SK-N-SH (cell line): ENCODE measurements at regions not wholly inside any gene's neighbourhood (a gene's known extent, or its start where the extent isn't known, plus 50 kb on each side); places are given as distances from the start of the nearest gene placed in this dataset.

ENCODE experiments used
- CTCF ChIA-PET: fragments of 300-600, 350-600 bp; formaldehyde crosslinking; extraction: SDS; loops from one replicate; lab custom pipeline; 2021; lab: Yijun Ruan, JAX
- POLR2A ChIA-PET: fragments of 350-600 bp; sonication (Branson Sonifier 250); formaldehyde crosslinking; extraction: SDS; loops from one replicate; lab custom pipeline; 2020; ENCODE audit warnings: antibody characterized with exemption, inconsistent platforms; lab: Yijun Ruan, JAX
- DNase-seq: peaks from one replicate; pipeline ENCODE4 v3.0.0; 2012
- H2AFZ ChIP-seq: fragments of 200-600 bp; sonication (generic); 2 replicates; pipeline ENCODE4 v1.8.1; 2016; ENCODE audit warnings: antibody characterized with exemption, mild to moderate bottlenecking, low read depth
- H3F3A ChIP-seq: fragments of 200-600 bp; sonication (generic); replicated peaks from 2 replicates; pipeline ENCODE3; 2016; ENCODE audit warnings: antibody characterized with exemption, mild to moderate bottlenecking; ENCODE audit not compliant: insufficient read depth
- H3K27ac ChIP-seq, 2 experiments: fragments of 200-500 bp in 1 of 2; fragments of 200-600 bp in 1 of 2; sonication (Bioruptor generic) in 1 of 2; sonication (generic), shearing (Covaris generic) in 1 of 2; 2 replicates each; pipeline versions ENCODE4 v1.5.1 to v1.6.1; 2014 to 2016; ENCODE audit warnings: low read depth in 2 of 2, inconsistent platforms in 1 of 2, low read length in 1 of 2, mild to moderate bottlenecking in 1 of 2, mixed read lengths in 1 of 2
- H3K27me3 ChIP-seq: fragments of 200-600 bp; sonication (generic), shearing (Covaris generic); 2 replicates; pipeline ENCODE4 v1.6.1; 2016; ENCODE audit warnings: mixed run types; ENCODE audit not compliant: insufficient read depth
- H3K36me3 ChIP-seq, 2 experiments: fragments of 200-500 bp in 1 of 2; fragments of 200-600 bp in 1 of 2; sonication (Bioruptor generic) in 1 of 2; sonication (generic) in 1 of 2; replicated peaks in 1 of 2; 2 replicates each; pipeline versions ENCODE3 to v1.5.1; 2014 to 2016; ENCODE audit warnings: low read length in 1 of 2, mild to moderate bottlenecking in 1 of 2; ENCODE audit not compliant: insufficient read depth in 2 of 2, control insufficient read depth in 1 of 2
- H3K4me1 ChIP-seq, 2 experiments: fragments of 200-500 bp in 1 of 2; fragments of 200-600 bp in 1 of 2; sonication (Bioruptor generic) in 1 of 2; sonication (generic), shearing (Covaris generic) in 1 of 2; 2 replicates each; pipeline versions ENCODE4 v1.5.1 to v1.6.1; 2014 to 2016; ENCODE audit warnings: low read depth in 1 of 2, low read length in 1 of 2, mixed run types in 1 of 2; ENCODE audit not compliant: insufficient read depth in 2 of 2, control insufficient read depth in 1 of 2
- H3K4me2 ChIP-seq: fragments of 200-600 bp; sonication (generic), shearing (Covaris generic); 2 replicates; pipeline ENCODE4 v1.6.1; 2017; ENCODE audit warnings: mixed run types
- H3K4me3 ChIP-seq, 2 experiments: fragments of 200-500 bp in 1 of 2; fragments of 200-600 bp in 1 of 2; sonication (Bioruptor generic) in 1 of 2; sonication (generic), shearing (Covaris generic) in 1 of 2; 2 replicates each; pipeline versions ENCODE4 v1.5.1 to v1.8.1; 2014 to 2016; ENCODE audit warnings: low read depth in 2 of 2, inconsistent platforms in 1 of 2, low read length in 1 of 2, mild to moderate bottlenecking in 1 of 2, mixed read lengths in 1 of 2, moderate library complexity in 1 of 2
- H3K79me2 ChIP-seq: fragments of 200-600 bp; sonication (generic); 2 replicates; pipeline ENCODE4 v1.8.1; 2017; ENCODE audit warnings: mild to moderate bottlenecking; ENCODE audit not compliant: insufficient read depth
- H3K9ac ChIP-seq: fragments of 200-600 bp; sonication (generic); 2 replicates; pipeline ENCODE4 v1.6.1; 2017; ENCODE audit warnings: mixed run types
- H3K9me2 ChIP-seq: fragments of 200-600 bp; sonication (generic); 2 replicates; pipeline ENCODE4 v1.6.1; 2017; ENCODE audit warnings: mixed run types
- H3K9me3 ChIP-seq: fragments of 200-600 bp; sonication (generic); 2 replicates; pipeline ENCODE4 v1.6.1; 2017; ENCODE audit warnings: mixed run types, mild to moderate bottlenecking, moderate library complexity
- H4K20me1 ChIP-seq: fragments of 200-600 bp; sonication (generic); 2 replicates; pipeline ENCODE4 v1.6.1; 2017; ENCODE audit warnings: mild to moderate bottlenecking, mixed run types; ENCODE audit not compliant: insufficient read depth
- CTCF ChIP-seq: fragments of 200-600 bp; sonication (generic); IDR thresholded peaks from 2 replicates; pipeline ENCODE4 v1.6.1; 2017; ENCODE audit warnings: antibody characterized with exemption, mild to moderate bottlenecking, moderate library complexity
- ELF1 ChIP-seq: IDR thresholded peaks from 2 replicates; pipeline ENCODE4 v1.4.0; 2012
- EZH2phosphoT487 ChIP-seq: fragments of 200-600 bp; sonication (generic); IDR thresholded peaks from 2 replicates; pipeline ENCODE4 v1.6.1; 2017; ENCODE audit warnings: low read depth, mixed run types, mild to moderate bottlenecking, antibody characterized with exemption, moderate library complexity, borderline replicate concordance
- FOSL2 ChIP-seq: IDR thresholded peaks from 2 replicates; pipeline ENCODE4 v1.4.0; 2012; ENCODE audit warnings: low read depth, mild to moderate bottlenecking, moderate library complexity, borderline replicate concordance
- FOXM1 ChIP-seq: IDR thresholded peaks from 2 replicates; pipeline ENCODE4 v1.4.0; 2012; ENCODE audit warnings: low read depth, mild to moderate bottlenecking
- JUND ChIP-seq: IDR thresholded peaks from 2 replicates; pipeline ENCODE4 v1.4.0; 2012
- MEF2A ChIP-seq: IDR thresholded peaks from 2 replicates; pipeline ENCODE4 v1.4.0; 2012; ENCODE audit warnings: low read depth, borderline replicate concordance
- MXI1 ChIP-seq: IDR thresholded peaks from 2 replicates; pipeline ENCODE4 v1.6.1; 2012; ENCODE audit warnings: mild to moderate bottlenecking, low read depth, low read length, improper control_type of control experiment
- NRF1 ChIP-seq: IDR thresholded peaks from 2 replicates; pipeline ENCODE4 v1.6.1; 2012; ENCODE audit warnings: low read depth, mild to moderate bottlenecking, low read length
- PBX3 ChIP-seq: IDR thresholded peaks from 2 replicates; pipeline ENCODE4; 2012
- POLR2AphosphoS5 ChIP-seq: IDR thresholded peaks from 2 replicates; pipeline ENCODE4 v1.6.1; 2012; ENCODE audit warnings: low read depth, low read length
- RAD21 ChIP-seq: IDR thresholded peaks from 2 replicates; pipeline ENCODE4 v1.6.1; 2012; ENCODE audit warnings: mild to moderate bottlenecking, low read length
- RCOR1 ChIP-seq: fragments of 150-350 bp; IDR thresholded peaks from 2 replicates; pipeline ENCODE4 v1.6.1; 2017; ENCODE audit warnings: antibody characterized with exemption, low read length
- REST ChIP-seq: IDR thresholded peaks from 2 replicates; pipeline ENCODE4 v1.6.1; 2012; ENCODE audit warnings: mild to moderate bottlenecking, low read depth, low read length, moderate library complexity
- RFX5 ChIP-seq: IDR thresholded peaks from 2 replicates; pipeline ENCODE4 v1.6.1; 2012; ENCODE audit warnings: mild to moderate bottlenecking, improper control_type of control experiment, low read length
- RXRA ChIP-seq: IDR thresholded peaks from 2 replicates; pipeline ENCODE4 v1.4.0; 2012; ENCODE audit warnings: low read depth, mild to moderate bottlenecking, borderline replicate concordance
- SIN3A ChIP-seq: IDR thresholded peaks from 2 replicates; pipeline ENCODE4 v1.6.1; 2012; ENCODE audit warnings: low read depth, mild to moderate bottlenecking, low read length, moderate library complexity, borderline replicate concordance
- TCF12 ChIP-seq: IDR thresholded peaks from 2 replicates; pipeline ENCODE4 v1.4.0; 2012
- USF1 ChIP-seq: IDR thresholded peaks from 2 replicates; pipeline ENCODE4 v1.4.0; 2012; ENCODE audit warnings: low read depth, borderline replicate concordance
- USF2 ChIP-seq: fragments of 150-350 bp; IDR thresholded peaks from 2 replicates; pipeline ENCODE4 v1.6.1; 2017; ENCODE audit warnings: antibody characterized with exemption, low read length, low read depth, borderline replicate concordance
- WGBS: methylation state at CpG from one replicate; pipeline ENCODE4 v1.1.6; 2017; ENCODE audit warnings: low lambda C conversion rate; 5-methylcytosine and 5-hydroxymethylcytosine counted together

GRCh38 chr1:8115031-8115768 is 89.1 kb upstream of the ERRFI1 start:
- CTCF ChIA-PET, result no interaction called here
- Histone ChIP-seq H3F3A (no peaks in the 10 kb centered on the region), H3K9me3 (no peaks in the 10 kb centered on the region), H2AFZ (no peak overlapping the region), H3K4me3 (no peak overlapping the region), H4K20me1 (no peaks in the 10 kb centered on the region), H3K9me2 (no peaks in the 10 kb centered on the region), H3K79me2 (no peaks in the 10 kb centered on the region), H3K9ac (no peak overlapping the region), H3K4me2 (no peak overlapping the region), H3K27me3 (no peaks in the 10 kb centered on the region), H3K36me3 (no peaks in the 10 kb centered on the region), H3K27ac (no peak overlapping the region), H3K4me1 (0 out of 4 replicates have a peak, but pooled peaks cover 0 to 4% of the 10 kb centered on the region in 2 experiments)
- WGBS, result 100% methylated on average over 10 of the region's 10 CpGs
- DNase-seq, result no peak
- TF ChIP-seq USF1 (no peak), CTCF (no peak), TCF12 (no peak), REST (no peak), RAD21 (no peak), POLR2AphosphoS5 (no peak), USF2 (no peak), RFX5 (no peak), RXRA (no peak), JUND (no peak), MEF2A (no peak), PBX3 (no peak), SIN3A (no peak), FOXM1 (no peak), NRF1 (no peak), RCOR1 (no peak), ELF1 (no peak), MXI1 (no peak), EZH2phosphoT487 (no peak), FOSL2 (no peak)
- POLR2A ChIA-PET, result no interaction called here
